HG03060 (cell line): ENCODE measurements at regions not wholly inside any gene's neighbourhood (a gene's known extent, or its start where the extent isn't known, plus 50 kb on each side); places are given as distances from the start of the nearest gene placed in this dataset.
"Not testable (repeated sequence)": the region's sequence is repeated elsewhere in the genome, so short reads cannot be mapped to it uniquely, and the experiment has no call there.

Experiments
- ATAC-seq: cut with Tn5 transposase; IDR thresholded peaks from one replicate; pipeline ENCODE4 v1.9.1; 2021; ENCODE audit warnings: low read depth, moderate number of reproducible peaks; ENCODE audit not compliant: unreplicated experiment

- no peak for ATAC-seq
These were observed 655.7 kb upstream of the HS3ST5 start for GRCh38 chr6:114998492-114998891.

DNA sequence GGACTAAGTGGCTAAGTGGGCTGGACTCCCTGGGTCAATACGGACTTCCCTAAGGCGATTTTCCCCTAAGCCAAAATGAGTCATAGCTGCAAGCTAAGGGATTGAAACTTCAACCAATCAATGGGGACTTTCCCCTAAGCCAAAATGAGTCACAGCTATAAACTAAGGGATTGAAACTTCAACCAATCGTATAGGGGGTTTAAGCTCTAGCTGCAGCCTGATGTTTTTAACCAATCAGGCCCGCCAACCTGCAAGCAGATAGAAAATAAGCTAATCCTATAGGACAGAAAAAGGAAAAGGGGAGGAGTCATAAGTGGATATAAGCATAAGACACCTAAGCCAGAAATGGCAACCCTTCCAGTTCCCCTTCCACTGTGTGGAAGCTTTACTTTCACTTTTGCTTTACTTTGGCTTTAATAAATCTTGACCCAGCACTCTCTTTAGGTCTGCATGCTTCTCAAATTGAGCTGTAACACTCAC, 655.0 kb upstream of the HS3ST5 start:
- peak; percentile 69 for ATAC-seq

DNA sequence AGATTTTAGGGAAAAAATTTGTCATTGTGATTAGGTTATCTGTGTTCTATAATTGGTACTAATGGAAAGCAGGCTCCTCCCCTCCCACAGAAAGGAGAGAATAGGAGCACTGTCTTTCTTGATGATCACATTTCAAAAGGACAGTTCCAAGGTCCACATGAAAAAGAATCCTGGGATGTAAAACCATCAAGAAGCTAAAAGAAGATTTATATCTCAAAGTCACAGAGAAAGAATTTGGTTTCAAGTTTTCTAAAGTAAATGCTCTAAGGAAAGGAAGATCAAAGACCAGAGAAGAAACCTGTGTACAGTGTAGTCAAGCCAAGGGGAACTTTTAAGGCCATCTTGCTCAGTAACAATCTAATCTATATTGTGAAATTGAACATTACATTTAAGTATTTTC, 652.7 kb upstream of the HS3ST5 start:
- no peak for ATAC-seq

- ATAC-seq = peak; percentile 96
These were observed 646.6 kb upstream of the HS3ST5 start for GRCh38 chr6:114989279-114989964.

DNA sequence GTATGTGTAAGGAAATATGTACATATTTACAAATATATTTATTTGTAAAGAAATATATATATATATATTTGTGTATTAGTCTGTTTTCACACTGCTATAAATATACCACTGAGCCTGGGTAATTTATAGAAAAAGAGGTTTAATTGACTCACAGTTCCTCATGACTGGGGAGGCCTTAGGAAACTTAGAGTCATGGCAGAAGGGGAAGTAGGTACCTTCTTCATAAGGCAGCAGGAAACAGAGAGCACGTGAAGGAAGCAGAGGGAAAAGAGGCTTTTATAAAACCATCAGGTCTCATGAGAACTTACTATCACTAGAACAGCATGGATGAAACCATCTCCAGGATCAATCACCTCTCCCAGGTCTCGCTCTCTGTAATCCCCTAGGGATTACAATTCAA, 644.5 kb upstream of the HS3ST5 start:
- no peak for ATAC-seq

- no peak for ATAC-seq
These were observed 612.5 kb upstream of the HS3ST5 start for GRCh38 chr6:114955363-114955762.

DNA sequence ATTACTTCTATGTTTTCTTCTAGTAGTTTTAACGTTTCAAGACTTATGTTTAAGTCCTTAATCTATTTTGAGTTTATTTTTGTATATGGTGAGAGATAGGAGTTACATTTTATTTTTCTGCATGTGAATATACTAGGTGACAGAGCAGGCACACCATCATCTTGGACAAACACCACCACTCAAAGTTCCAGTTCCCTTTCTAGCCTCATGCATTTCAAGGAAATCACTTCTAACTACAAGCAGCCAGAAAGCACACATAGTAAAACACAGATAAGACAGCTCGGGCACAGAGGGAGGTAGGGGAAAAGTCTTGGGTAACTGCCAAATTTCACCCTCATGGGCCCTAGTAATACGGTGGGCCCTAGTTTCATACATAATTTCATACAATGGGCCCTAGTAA, 609.4 kb upstream of the HS3ST5 start:
- no peak for ATAC-seq

DNA sequence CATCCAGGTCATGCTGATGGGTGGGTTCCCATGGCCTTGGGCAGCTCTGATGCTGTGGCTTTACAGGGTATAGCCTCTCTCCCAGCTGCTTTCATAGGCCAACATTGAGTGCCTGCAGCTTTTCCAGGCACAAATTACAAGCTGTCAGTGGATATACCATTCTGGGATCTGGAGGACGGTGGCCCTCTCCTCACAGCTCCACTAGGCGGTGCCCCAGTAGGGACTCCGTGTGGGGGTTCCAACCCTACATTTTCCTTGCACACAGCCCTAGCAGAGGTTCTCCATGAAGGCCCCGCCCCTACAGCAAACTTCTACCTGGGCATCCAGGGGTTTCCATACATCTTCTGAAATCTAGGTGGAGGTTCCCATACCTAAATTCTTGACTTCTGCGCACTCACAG, 602.6 kb upstream of the HS3ST5 start:
- no peak for ATAC-seq

DNA sequence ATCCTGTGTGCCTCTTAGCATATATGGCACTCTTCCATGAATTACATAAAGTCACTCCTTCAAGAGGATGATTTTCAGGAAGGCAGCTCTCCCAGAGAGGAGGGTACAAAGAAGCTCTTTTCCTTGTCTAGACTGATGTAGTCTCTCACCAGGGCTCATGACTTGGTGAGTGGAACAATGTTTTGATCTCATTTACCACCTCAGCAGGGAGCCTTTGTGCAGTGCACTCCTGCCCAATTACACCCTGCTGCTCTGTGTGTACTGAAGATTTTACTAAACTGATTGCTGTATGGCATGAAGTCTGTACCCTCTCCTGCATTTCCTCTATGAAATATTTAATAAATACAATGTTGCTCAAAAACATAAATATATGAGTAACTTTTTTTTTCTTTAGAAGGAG, 598.3 kb upstream of the HS3ST5 start:
- no peak for ATAC-seq

DNA sequence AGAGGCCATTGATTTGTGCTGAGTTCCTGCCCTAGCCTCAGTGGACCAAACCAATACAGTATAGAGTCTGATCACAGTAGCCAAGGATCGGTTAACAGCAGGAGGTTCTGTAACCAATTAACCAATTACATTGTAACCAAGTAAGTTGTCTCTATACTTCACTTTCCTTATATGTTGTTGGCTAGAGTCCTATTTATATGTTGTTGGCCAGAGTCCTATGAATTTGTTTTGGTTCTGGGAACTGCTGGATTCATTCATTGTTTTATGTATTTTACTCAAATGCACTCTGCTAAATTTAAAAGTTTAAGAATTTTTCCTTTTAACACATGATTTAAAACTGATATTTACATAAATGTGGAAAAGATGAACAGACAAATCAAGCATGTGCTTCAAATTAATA, 597.4 kb upstream of the HS3ST5 start:
- ATAC-seq = no peak

- ATAC-seq = no peak
These were observed 596.8 kb upstream of the HS3ST5 start for GRCh38 chr6:114939630-114940029.

- no peak for ATAC-seq
These were observed 593.3 kb upstream of the HS3ST5 start for GRCh38 chr6:114936080-114936479.

GRCh38 chr6:114934079-114934478, 591.3 kb upstream of the HS3ST5 start:
- ATAC-seq = no peak

DNA sequence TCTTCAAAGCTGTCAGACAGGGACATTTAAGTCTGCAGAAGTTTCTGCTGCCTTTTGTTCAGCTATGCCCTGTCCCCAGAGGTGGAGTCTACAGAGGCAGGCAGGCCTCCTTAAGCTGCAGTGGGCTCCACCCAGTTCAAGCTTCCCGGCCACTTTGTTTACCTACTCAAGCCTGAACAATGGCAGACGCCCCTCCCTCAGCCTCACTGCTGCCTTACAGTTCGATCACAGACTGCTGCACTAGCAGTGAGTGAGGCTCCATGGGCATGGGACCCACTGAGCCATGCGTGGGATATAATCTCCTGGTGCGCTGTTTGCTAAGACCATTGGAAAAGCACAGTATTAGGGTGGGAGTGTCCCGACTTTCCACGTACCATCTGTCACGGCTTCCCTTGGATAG, 585.9 kb upstream of the HS3ST5 start:
- not testable (repeated sequence) for ATAC-seq

GRCh38 chr6:114906096-114906495, 563.3 kb upstream of the HS3ST5 start:
- ATAC-seq = no peak

DNA sequence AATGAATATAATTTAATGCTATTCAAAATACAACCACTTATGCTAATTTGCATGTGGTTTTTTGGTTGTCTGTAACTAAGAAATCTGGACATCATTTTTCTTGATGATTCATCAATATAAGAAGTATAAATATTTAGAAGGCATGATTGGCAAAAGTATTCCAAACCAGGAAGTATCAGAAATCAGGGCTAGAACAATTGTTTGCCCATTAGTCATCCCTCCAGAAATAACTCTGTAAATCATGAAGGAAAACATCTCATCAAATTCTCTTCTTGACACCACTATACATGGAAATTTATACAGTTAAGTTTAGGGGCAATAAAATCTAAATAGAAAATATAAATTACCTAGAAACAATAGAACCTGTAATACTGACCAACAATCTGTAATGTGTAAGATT, 554.7 kb upstream of the HS3ST5 start:
- no peak for ATAC-seq

DNA sequence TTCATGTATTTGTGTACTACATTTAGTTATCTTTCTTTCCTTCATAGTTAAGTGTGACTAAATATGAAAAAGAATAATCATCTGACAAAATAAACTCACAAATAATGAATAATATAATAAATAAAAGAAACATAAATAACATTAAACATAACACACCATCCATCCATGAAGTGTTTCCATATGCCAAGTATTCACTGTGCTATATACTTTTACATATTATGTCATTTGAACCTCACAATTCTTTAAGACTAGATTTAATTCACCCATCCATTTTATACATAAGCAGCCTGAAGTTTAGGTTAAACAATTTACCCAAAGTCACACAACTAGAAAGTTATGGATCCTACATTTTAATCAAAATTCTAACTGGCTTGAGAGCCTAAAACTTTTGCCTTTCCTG, 549.4 kb upstream of the HS3ST5 start:
- no peak for ATAC-seq

DNA sequence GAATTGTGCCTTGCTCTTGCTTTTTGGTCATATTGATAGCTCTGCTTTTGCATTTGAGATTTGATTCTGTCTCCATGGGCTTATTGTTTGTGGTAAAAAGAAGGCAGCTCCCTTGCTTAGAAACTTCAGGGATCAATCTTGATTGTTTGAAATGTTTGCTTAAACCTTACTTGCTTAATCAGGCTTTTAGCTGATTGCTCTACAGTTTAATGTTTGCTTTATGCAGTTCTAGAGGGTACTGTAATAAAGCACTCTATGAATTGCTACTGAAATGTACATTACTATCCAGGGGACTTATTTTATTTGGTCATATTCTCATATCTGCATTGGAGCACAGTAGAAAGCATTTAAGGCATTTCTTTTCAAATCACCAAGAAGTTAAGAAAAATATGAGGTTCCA, 545.4 kb upstream of the HS3ST5 start:
- no peak for ATAC-seq

DNA sequence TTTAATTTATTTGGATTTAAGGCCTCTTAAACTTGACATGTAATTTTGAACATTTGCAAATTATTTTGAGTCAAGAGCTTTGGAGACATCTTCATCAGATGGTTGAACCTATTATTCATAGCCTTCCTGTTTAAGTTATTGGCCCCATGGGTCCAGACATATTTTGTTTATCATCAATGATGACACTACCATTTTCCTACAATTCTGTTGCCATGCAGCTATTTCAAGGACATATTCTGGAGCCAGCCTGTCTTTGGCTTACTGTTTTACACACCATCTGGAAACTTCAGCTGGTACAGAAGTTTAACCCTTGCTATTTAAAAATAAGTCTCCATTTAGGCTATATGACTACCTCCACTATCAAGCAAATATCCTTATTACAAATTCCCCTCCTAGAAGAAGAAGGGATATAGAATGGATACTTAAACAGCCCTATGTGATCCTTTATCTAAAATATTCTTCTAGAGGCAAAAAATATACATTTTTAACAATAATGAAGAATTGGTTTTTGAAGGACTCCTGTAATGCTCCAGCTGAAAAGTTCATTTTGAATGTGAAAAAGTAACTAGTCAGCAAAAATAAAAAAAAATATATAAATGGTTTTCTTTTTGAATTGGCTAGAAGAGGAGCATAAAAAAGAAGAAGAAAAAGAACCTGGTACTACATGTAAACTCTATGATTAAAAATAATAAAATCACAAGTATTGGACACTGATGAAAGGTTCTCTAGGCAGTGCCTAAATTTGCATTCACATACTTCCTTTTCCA, 544.0 kb upstream of the HS3ST5 start:
- ATAC-seq = no peak

- ATAC-seq = no peak
These were observed 536.9 kb upstream of the HS3ST5 start for GRCh38 chr6:114879693-114880092.

GRCh38 chr6:114878091-114878490, 535.3 kb upstream of the HS3ST5 start:
- no peak for ATAC-seq

DNA sequence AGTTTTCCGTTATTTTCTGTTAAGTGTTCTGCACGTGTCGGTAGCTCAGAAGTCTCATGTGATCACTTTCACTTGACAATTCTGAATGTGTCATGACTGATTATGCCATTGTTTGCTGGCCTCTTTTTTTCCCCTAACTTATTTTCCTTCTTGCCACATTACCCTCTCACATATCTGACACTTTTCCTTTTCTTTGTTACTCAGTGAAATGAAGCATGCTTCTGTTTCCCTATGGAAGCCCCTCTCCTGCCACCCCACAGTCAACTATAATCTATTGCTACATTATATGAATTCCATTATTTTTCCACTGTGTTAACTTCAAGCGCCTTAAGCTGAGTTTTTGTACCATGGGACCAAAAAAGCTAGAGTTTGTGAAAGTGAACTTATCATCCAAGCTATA, 531.6 kb upstream of the HS3ST5 start:
- no peak for ATAC-seq
